ENCODE measurements at regions not wholly inside any gene's neighbourhood (a gene's known extent, or its start where the extent isn't known, plus 50 kb on each side); places are given as distances from the start of the nearest gene placed in this dataset.

DNA sequence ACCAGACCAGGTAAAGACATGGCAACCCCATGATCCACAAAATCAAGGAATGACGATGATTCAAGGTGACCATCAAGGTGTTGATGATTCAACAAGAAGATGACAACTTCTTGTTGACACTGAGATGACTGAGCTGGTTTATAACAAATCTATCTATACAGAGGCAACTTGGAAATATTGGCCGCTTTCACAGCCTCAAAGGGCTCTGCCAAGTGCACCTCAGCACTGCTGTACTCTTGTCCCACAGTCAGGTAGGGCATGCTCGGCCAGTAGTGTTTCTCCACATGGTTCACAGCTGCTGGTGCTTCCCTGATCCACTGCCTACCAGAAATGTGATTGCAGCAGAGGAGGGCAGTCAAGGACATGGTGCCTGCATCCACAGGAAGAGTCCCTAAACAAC is 125.2 kb upstream of the SYT6 start:
- no peaks in the 10 kb centered on the region for H3K27me3 ChIP-seq
- H3K9me3 ChIP-seq (replicated peaks in 1 of 3): no peaks in the 10 kb centered on the region
- WGBS, 4 donors: 68 to 92% (median 81%) methylated on average over 3 of the region's 3 CpGs
- intact Hi-C loops (cut with DNase I): no loop called here
- no peak overlapping the region for H3K27ac ChIP-seq
- no peaks in the 10 kb centered on the region for H3K36me3 ChIP-seq (replicated peaks in 1 of 2)
- TF ChIP-seq, protein P1, sequence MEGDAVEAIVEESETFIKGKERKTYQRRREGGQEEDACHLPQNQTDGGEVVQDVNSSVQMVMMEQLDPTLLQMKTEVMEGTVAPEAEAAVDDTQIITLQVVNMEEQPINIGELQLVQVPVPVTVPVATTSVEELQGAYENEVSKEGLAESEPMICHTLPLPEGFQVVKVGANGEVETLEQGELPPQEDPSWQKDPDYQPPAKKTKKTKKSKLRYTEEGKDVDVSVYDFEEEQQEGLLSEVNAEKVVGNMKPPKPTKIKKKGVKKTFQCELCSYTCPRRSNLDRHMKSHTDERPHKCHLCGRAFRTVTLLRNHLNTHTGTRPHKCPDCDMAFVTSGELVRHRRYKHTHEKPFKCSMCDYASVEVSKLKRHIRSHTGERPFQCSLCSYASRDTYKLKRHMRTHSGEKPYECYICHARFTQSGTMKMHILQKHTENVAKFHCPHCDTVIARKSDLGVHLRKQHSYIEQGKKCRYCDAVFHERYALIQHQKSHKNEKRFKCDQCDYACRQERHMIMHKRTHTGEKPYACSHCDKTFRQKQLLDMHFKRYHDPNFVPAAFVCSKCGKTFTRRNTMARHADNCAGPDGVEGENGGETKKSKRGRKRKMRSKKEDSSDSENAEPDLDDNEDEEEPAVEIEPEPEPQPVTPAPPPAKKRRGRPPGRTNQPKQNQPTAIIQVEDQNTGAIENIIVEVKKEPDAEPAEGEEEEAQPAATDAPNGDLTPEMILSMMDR (IDR thresholded peaks at IDR 0.05): no peak
- TF ChIP-seq POLR2A (IDR thresholded peaks at IDR 0.05): no peak
- no peaks in the 10 kb centered on the region for H3K4me1 ChIP-seq (replicated peaks in 1 of 2)
- no peak for DNase-seq
- H3K4me3 ChIP-seq: no peak overlapping the region

DNA sequence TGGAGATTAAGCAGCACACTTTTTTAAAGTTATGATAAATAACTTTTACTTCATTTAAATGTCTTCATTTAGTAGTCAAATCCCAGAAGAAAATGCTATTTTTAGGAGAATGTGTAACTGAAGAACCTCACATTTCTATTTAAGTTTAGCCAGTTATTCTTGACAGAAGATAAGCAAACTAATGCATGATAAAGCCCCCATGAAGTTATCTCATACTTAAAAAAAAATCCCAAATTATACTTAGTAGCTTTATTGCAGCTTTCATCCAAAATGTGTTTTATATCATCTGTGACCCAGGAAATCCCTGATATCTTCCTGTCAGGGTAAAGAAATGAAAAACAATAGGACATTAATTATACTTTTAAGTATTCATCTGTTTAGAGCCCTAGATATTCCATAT is 124.8 kb upstream of the SYT6 start:
- DNase-seq: no peak
- H3K36me3 ChIP-seq (replicated peaks in 1 of 2): no peaks in the 10 kb centered on the region
- no peak overlapping the region for H3K27ac ChIP-seq
- H3K4me3 ChIP-seq: no peak overlapping the region
- intact Hi-C loops (cut with DNase I): no loop called here
- no peaks in the 10 kb centered on the region for H3K27me3 ChIP-seq
- H3K4me1 ChIP-seq (replicated peaks in 1 of 2): no peaks in the 10 kb centered on the region
- TF ChIP-seq POLR2A (IDR thresholded peaks at IDR 0.05): no peak
- TF ChIP-seq, protein P1 (IDR thresholded peaks at IDR 0.05): no peak
- no peaks in the 10 kb centered on the region for H3K9me3 ChIP-seq (replicated peaks in 1 of 3)

DNA sequence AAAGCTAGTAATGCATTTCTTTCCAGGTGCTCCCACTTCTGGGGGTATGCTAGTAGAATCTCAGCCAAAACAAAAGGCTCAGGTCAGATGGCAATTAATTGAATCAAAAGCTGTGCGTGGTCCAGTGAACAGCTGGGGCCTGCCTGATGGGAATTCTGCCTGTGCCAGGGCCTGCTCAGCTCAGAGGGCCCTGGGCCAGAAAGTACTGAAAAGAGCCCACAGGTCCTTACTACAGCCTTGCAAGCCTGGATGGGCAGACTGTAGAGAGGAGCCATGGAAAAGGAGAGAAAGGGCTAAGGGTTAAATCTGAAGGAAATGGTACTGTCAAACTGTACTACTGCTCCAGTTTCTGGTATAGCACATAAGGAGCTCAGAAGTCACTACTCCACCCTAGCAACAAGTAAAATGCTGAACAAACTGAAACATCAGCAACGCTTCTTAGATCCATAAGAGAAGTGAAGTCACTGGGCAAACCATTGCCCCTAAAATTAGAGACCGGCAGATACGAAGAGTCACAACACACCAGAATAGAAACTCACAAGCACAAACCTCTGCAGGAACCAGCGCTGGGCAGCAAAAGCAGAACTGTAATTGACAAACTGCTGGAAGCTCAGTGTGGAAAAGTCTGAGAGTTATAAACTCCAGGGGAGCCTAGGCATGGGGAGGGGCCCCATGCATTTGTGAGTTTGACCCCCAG is 121.1 kb upstream of the SYT6 start:
- no peak for DNase-seq
- Histone ChIP-seq H3K27ac (no peak overlapping the region), H3K4me1 (replicated peaks in 1 of 2) (peaks cover 11 to 17% of the 10 kb centered on the region in 2 donors), H3K36me3 (replicated peaks in 1 of 2) (no peaks in the 10 kb centered on the region), H3K4me3 (no peak overlapping the region), H3K27me3 (no peaks in the 10 kb centered on the region), H3K9me3 (replicated peaks in 1 of 3) (no peaks in the 10 kb centered on the region)
- WGBS, 4 donors: 79 to 86% (median 81%) methylated on average over 5 of the region's 5 CpGs
- TF ChIP-seq POLR2A (IDR thresholded peaks at IDR 0.05): no peak
- TF ChIP-seq, protein P1 (IDR thresholded peaks at IDR 0.05): no peak
- intact Hi-C loops (cut with DNase I): no loop called here

DNA sequence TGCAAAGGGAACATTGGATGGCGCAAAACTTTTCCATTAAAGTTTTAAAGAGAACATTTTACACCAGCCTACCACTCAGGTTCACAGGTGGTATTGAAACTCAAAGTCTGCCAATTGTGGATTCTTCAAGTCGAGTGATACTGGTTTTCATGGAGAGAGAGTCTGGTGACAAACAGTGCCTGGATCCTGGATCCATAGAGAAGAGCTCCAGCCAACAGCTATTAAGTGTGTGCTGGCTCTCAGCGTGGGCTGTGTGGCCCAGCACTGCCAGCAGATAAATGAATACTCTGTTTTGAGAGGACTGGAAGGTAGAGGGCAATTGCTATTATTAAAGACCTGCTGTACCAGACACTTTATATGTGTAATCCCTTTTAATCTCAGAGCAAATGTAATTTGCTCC is 118.9 kb upstream of the SYT6 start:
- H3K4me1 ChIP-seq (replicated peaks in 1 of 2): peaks cover 11 to 18% of the 10 kb centered on the region in 2 donors
- H3K27me3 ChIP-seq: no peaks in the 10 kb centered on the region
- no peak overlapping the region for H3K4me3 ChIP-seq
- no peak for TF ChIP-seq POLR2A (IDR thresholded peaks at IDR 0.05)
- TF ChIP-seq, protein P1 (IDR thresholded peaks at IDR 0.05): no peak
- H3K27ac ChIP-seq: no peak overlapping the region
- DNase-seq: no peak
- H3K36me3 ChIP-seq (replicated peaks in 1 of 2): no peaks in the 10 kb centered on the region
- intact Hi-C loops (cut with DNase I): no loop called here
- H3K9me3 ChIP-seq (replicated peaks in 1 of 3): no peaks in the 10 kb centered on the region
- 87 to 91% (median 89%) methylated on average over 3 of the region's 3 CpGs for WGBS, 4 donors

All from adrenal gland (tissue), 9 donors.